ENCODE measurements at regions not wholly inside any gene's neighbourhood (a gene's known extent, or its start where the extent isn't known, plus 50 kb on each side); places are given as distances from the start of the nearest gene placed in this dataset.

GRCh38 chr6:7041511-7042026 lies 66.2 kb upstream of the RREB1 start:
- TF ChIP-seq, protein P1, sequence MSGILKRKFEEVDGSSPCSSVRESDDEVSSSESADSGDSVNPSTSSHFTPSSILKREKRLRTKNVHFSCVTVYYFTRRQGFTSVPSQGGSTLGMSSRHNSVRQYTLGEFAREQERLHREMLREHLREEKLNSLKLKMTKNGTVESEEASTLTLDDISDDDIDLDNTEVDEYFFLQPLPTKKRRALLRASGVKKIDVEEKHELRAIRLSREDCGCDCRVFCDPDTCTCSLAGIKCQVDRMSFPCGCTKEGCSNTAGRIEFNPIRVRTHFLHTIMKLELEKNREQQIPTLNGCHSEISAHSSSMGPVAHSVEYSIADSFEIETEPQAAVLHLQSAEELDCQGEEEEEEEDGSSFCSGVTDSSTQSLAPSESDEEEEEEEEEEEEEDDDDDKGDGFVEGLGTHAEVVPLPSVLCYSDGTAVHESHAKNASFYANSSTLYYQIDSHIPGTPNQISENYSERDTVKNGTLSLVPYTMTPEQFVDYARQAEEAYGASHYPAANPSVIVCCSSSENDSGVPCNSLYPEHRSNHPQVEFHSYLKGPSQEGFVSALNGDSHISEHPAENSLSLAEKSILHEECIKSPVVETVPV (CRISPR knock-in tag; IDR thresholded peaks at IDR 0.05): no peak
- no peak for TF ChIP-seq TCF4 (CRISPR knock-in tag; IDR thresholded peaks at IDR 0.05; ENCODE audit: borderline replicate concordance)
- TF ChIP-seq PPARA (CRISPR knock-in tag; IDR thresholded peaks at IDR 0.05; ENCODE audit: borderline replicate concordance): no peak
- TF ChIP-seq ZC3H10 (CRISPR knock-in tag; IDR thresholded peaks at IDR 0.05): no peak
- TF ChIP-seq, protein P2, sequence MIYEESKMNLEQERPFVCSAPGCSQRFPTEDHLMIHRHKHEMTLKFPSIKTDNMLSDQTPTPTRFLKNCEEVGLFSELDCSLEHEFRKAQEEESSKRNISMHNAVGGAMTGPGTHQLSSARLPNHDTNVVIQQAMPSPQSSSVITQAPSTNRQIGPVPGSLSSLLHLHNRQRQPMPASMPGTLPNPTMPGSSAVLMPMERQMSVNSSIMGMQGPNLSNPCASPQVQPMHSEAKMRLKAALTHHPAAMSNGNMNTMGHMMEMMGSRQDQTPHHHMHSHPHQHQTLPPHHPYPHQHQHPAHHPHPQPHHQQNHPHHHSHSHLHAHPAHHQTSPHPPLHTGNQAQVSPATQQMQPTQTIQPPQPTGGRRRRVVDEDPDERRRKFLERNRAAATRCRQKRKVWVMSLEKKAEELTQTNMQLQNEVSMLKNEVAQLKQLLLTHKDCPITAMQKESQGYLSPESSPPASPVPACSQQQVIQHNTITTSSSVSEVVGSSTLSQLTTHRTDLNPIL (CRISPR knock-in tag; IDR thresholded peaks at IDR 0.05; ENCODE audit: low read depth): no peak
- TF ChIP-seq GLIS3 (CRISPR knock-in tag; IDR thresholded peaks at IDR 0.05): no peak
- TF ChIP-seq, protein P3, sequence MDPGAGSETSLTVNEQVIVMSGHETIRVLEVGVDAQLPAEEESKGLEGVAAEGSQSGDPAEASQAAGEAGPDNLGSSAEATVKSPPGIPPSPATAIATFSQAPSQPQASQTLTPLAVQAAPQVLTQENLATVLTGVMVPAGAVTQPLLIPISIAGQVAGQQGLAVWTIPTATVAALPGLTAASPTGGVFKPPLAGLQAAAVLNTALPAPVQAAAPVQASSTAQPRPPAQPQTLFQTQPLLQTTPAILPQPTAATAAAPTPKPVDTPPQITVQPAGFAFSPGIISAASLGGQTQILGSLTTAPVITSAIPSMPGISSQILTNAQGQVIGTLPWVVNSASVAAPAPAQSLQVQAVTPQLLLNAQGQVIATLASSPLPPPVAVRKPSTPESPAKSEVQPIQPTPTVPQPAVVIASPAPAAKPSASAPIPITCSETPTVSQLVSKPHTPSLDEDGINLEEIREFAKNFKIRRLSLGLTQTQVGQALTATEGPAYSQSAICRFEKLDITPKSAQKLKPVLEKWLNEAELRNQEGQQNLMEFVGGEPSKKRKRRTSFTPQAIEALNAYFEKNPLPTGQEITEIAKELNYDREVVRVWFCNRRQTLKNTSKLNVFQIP (CRISPR knock-in tag; IDR thresholded peaks at IDR 0.05; ENCODE audit: borderline replicate concordance, low read depth): no peak
- no peak for TF ChIP-seq TSHZ2 (CRISPR knock-in tag; IDR thresholded peaks at IDR 0.05)
- TF ChIP-seq CSDC2 (CRISPR knock-in tag; IDR thresholded peaks at IDR 0.05): no peak
- TF ChIP-seq ESRRG (CRISPR knock-in tag; IDR thresholded peaks at IDR 0.05): no peak
- TF ChIP-seq BACH2 (CRISPR knock-in tag; IDR thresholded peaks at IDR 0.05; ENCODE audit: borderline replicate concordance): no peak
- TF ChIP-seq RARB (CRISPR knock-in tag; IDR thresholded peaks at IDR 0.05): no peak
- no peak for TF ChIP-seq ZNF565 (CRISPR knock-in tag; conservative IDR thresholded peaks at IDR 0.05; ENCODE audit: low read depth)
- TF ChIP-seq PATZ1 (CRISPR knock-in tag; IDR thresholded peaks at IDR 0.05; ENCODE audit: borderline replicate concordance): no peak
- no peak for TF ChIP-seq TOX (CRISPR knock-in tag; IDR thresholded peaks at IDR 0.05; ENCODE audit: borderline replicate concordance)
- no peak for TF ChIP-seq ARNTL (CRISPR knock-in tag; IDR thresholded peaks at IDR 0.05; ENCODE audit: borderline replicate concordance, low read depth)
- no peak for ATAC-seq

DNA sequence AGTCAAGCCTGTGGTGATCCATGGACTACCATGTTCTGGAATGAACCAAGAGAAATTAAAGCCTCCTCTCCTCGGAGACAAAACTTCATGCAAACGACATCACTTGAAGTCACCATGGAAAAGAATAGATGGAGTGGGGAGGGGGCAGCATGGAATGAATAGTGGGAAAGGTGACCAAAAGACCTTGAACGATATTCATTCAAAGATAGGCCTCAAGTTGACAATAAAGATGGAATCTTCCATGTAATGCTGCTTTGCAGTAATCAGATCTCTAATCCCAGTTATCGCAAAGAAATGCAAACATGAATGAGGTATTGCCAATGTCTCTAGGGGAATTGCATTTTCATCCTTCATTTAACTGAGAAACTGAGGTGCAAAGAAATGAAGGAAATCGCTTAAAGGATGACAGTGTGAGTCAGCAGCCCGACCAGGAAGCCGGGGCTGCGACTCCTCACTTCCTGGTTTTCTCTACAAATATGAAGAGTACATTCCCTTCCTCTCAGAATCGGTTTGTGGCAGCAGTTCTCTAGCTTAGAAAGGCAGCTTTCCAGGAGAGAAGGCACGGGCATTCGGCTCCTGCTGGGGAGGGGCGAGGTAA lies 65.6 kb upstream of the RREB1 start:
- no peak for TF ChIP-seq BACH2 (CRISPR knock-in tag; IDR thresholded peaks at IDR 0.05; ENCODE audit: borderline replicate concordance)
- TF ChIP-seq ISL1 (CRISPR knock-in tag; IDR thresholded peaks at IDR 0.05): no peak
- no peak for TF ChIP-seq ZFP3 (CRISPR knock-in tag; IDR thresholded peaks at IDR 0.05)
- TF ChIP-seq OSR1 (CRISPR knock-in tag; IDR thresholded peaks at IDR 0.05): no peak
- no peak for TF ChIP-seq ESRRG (CRISPR knock-in tag; IDR thresholded peaks at IDR 0.05)
- no peak for TF ChIP-seq ARNTL (CRISPR knock-in tag; IDR thresholded peaks at IDR 0.05; ENCODE audit: borderline replicate concordance, low read depth)
- TF ChIP-seq PATZ1 (CRISPR knock-in tag; IDR thresholded peaks at IDR 0.05; ENCODE audit: borderline replicate concordance): no peak
- TF ChIP-seq ZNF8 (CRISPR knock-in tag; IDR thresholded peaks at IDR 0.05): no peak
- no peak for TF ChIP-seq ZNF70 (CRISPR knock-in tag; IDR thresholded peaks at IDR 0.05)
- no peak for TF ChIP-seq TOX (CRISPR knock-in tag; IDR thresholded peaks at IDR 0.05; ENCODE audit: borderline replicate concordance)
- no peak for TF ChIP-seq CSDC2 (CRISPR knock-in tag; IDR thresholded peaks at IDR 0.05)
- TF ChIP-seq PPARA (CRISPR knock-in tag; IDR thresholded peaks at IDR 0.05; ENCODE audit: borderline replicate concordance): no peak
- TF ChIP-seq, protein P2 (CRISPR knock-in tag; IDR thresholded peaks at IDR 0.05; ENCODE audit: low read depth): no peak
- no peak for TF ChIP-seq ZC3H10 (CRISPR knock-in tag; IDR thresholded peaks at IDR 0.05)
- TF ChIP-seq TCF4 (CRISPR knock-in tag; IDR thresholded peaks at IDR 0.05; ENCODE audit: borderline replicate concordance): no peak
- no peak for ATAC-seq

All from SK-N-SH treated with all-trans-retinoic acid at 6 μM for 48 hours (cell line).